Neural progenitor cell (in vitro differentiated cells): ENCODE measurements at regions not wholly inside any gene's neighbourhood (a gene's known extent, or its start where the extent isn't known, plus 50 kb on each side); places are given as distances from the start of the nearest gene placed in this dataset.

Source experiments
- CTCF ChIP-seq: fragments of 200-600 bp; sonication (generic); IDR thresholded peaks from 2 replicates; pipeline ENCODE4 v1.5.1; 2017; ENCODE audit warnings: antibody characterized with exemption, mild to moderate bottlenecking
- EZH2 ChIP-seq: fragments of 200-600 bp; sonication (generic); IDR thresholded peaks from 2 replicates; pipeline ENCODE4 v1.6.1; 2017; ENCODE audit warnings: antibody characterized with exemption, mild to moderate bottlenecking, moderate library complexity
- EZH2phosphoT487 ChIP-seq: fragments of 200-600 bp; sonication (generic); IDR thresholded peaks from 2 replicates; pipeline ENCODE4 v1.6.1; 2017; ENCODE audit warnings: antibody characterized with exemption

- TF ChIP-seq CTCF (no peak), EZH2 (no peak), EZH2phosphoT487 (no peak)
Measured at GRCh38 chr10:58932126-58932525, 244.3 kb upstream of the PHYHIPL start.
